Gastrocnemius medialis (tissue), 4 donors: ENCODE measurements at regions not wholly inside any gene's neighbourhood (a gene's known extent, or its start where the extent isn't known, plus 50 kb on each side); places are given as distances from the start of the nearest gene placed in this dataset.

Experiments
- ATAC-seq, 2 donors: fragments of 150-250 bp; one replicate each; pipeline ENCODE4 v1.9.1; 2016
- DNase-seq, 2 donors: peaks; one replicate each; pipeline ENCODE4 v3.0.0-alpha.2; 2019
- H3K27ac ChIP-seq, 4 donors: fragments of 200-600 bp; sonication (generic); 1 replicate in 1 of 4; 2 replicates in 3 of 4; pipeline ENCODE4 v1.5.1; 2016 to 2018; ENCODE audit warnings: mild to moderate bottlenecking in 2 of 4, moderate library complexity in 1 of 4
- H3K27me3 ChIP-seq, 3 donors: fragments of 200-600 bp; sonication (generic) in 2 of 3; 1 replicate in 1 of 3; 2 replicates in 2 of 3; pipeline versions ENCODE4 v1.5.1 to v1.6.0; 2016 to 2019; ENCODE audit warnings: mild to moderate bottlenecking in 1 of 3, moderate library complexity in 1 of 3
- H3K36me3 ChIP-seq, 2 donors: fragments of 200-600 bp; sonication (generic) in 1 of 2; one replicate each; pipeline ENCODE4 v1.5.1; 2017 to 2018
- H3K4me1 ChIP-seq, 2 donors: fragments of 200-600 bp; sonication (generic) in 1 of 2; one replicate each; pipeline ENCODE4 v1.5.1; 2016 to 2017; ENCODE audit warnings: mild to moderate bottlenecking in 2 of 2
- H3K4me3 ChIP-seq, 4 donors: fragments of 200-600 bp; sonication (generic) in 3 of 4; 1 replicate in 1 of 4; 2 replicates in 3 of 4; pipeline ENCODE4 v1.5.1; 2016 to 2019; ENCODE audit warnings: mild to moderate bottlenecking in 2 of 4
- H3K9me3 ChIP-seq, 3 donors: fragments of 200-600 bp; sonication (generic) in 2 of 3; 1 replicate in 1 of 3; 2 replicates in 2 of 3; pipeline ENCODE4 v1.5.1; 2016 to 2019
- CTCF ChIP-seq, 5 experiments: fragments of 450-650 bp in 3 of 5; fragments of 200-600 bp in 2 of 5; sonication (generic) in 2 of 5; IDR thresholded peaks in 4 of 5; conservative IDR thresholded peaks in 1 of 5; 1 replicate in 4 of 5; 2 replicates in 1 of 5; pipeline ENCODE4 v1.5.1; 2016 to 2019; ENCODE audit warnings: antibody characterized with exemption in 5 of 5, mild to moderate bottlenecking in 3 of 5, moderate library complexity in 3 of 5
- POLR2A ChIP-seq, 2 donors: fragments of 450-650 bp; IDR thresholded peaks; one replicate each; pipeline ENCODE4 v1.6.1; 2017; ENCODE audit warnings: antibody characterized with exemption in 2 of 2, mild to moderate bottlenecking in 2 of 2, moderate library complexity in 2 of 2
- in situ Hi-C, 4 donors: fragments of 200-750 bp; cut with MboI; loops; one replicate each; pipeline versions ENCODE4 v1.15.0 to v1.8.0; 2017; ENCODE audit warnings: low sequenced_read_pairs in 4 of 4
- intact Hi-C: fragments of 100-400 bp; cut with DNase I; formaldehyde crosslinking; loops from one replicate; pipeline ENCODE4 v1.15.1; 2023; ENCODE audit warnings: low total_unique reads

GRCh38 chr17:71118039-71118438, 948.7 kb downstream of the KCNJ2 start:
- ATAC-seq = no peak
- H3K4me3 ChIP-seq = no peak overlapping the region
- no peaks in the 10 kb centered on the region for H3K4me1 ChIP-seq
- DNase-seq = no peak
- H3K36me3 ChIP-seq = no peaks in the 10 kb centered on the region
- H3K27ac ChIP-seq = no peak overlapping the region
- H3K9me3 ChIP-seq = no peaks in the 10 kb centered on the region
- H3K27me3 ChIP-seq = no peaks in the 10 kb centered on the region
- in situ Hi-C loops = loop anchor here in 1 of 4 donors (25.0 kb wide), 2 partner anchors 319 to 1419 kb away; no protein-coding TSS in a partner anchor
- TF ChIP-seq CTCF (IDR thresholded peaks at IDR 0.05 in 4 of 5, conservative IDR thresholded peaks at IDR 0.05 in 1 of 5) = peak in 2 of 5 experiments; percentile 24 to 34
- TF ChIP-seq POLR2A (IDR thresholded peaks at IDR 0.05) = no peak
- intact Hi-C loops = loop anchor here (1.0 kb wide), 1 partner anchor 1422 kb away; no protein-coding TSS in a partner anchor

DNA sequence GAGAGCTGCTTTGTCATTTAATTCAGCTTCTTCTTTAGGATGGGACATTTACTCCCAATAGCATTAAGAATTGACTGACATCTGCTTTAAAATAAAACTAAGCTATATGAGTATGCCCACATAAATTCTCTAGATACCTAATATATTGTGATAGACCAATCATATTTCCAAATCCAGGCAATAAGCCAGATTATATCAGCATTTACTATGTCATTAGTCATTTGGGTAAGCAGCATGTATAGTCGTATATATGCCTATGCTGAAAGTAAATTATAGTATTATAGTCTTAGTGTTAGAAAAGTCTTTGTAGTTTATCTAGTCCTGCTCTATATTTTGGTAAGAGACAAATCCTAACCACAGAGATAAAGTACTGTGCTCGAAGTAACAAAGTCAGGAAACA, 958.1 kb downstream of the KCNJ2 start:
- Histone ChIP-seq H3K36me3 (no peaks in the 10 kb centered on the region), H3K4me1 (no peaks in the 10 kb centered on the region), H3K4me3 (no peak overlapping the region), H3K27ac (no peak overlapping the region), H3K27me3 (no peaks in the 10 kb centered on the region), H3K9me3 (no peaks in the 10 kb centered on the region)
- intact Hi-C loops (no loop called here), in situ Hi-C loops (loop anchor here in 1 of 4 donors (25.0 kb wide), 1 partner anchor 90 kb away; no protein-coding TSS in a partner anchor)
- no peak for DNase-seq
- TF ChIP-seq CTCF (IDR thresholded peaks at IDR 0.05 in 4 of 5, conservative IDR thresholded peaks at IDR 0.05 in 1 of 5) (no peak), POLR2A (IDR thresholded peaks at IDR 0.05) (no peak)
- ATAC-seq = no peak

DNA sequence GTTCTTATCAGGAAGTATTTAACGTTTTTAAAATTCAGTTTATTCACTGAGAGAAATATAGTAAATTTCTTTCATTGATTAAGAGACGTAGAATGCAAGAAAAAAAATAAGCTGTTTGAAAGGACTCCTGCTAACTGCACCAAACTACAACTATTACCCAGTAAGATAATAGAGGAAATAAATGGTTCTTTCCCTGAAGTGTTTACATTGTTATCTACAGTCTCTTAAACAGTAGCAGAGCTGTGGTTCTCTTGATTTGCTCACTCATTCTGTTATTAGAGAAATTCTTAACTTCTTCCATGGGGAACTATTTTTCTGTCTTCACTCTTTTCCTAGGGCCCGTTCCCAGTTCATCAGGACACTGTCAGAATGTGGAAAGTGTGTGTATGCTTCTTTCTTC, 973.0 kb downstream of the KCNJ2 start:
- Histone ChIP-seq H3K27ac (no peak overlapping the region), H3K4me3 (no peak overlapping the region), H3K4me1 (peaks cover 0 to 4% of the 10 kb centered on the region in 2 donors), H3K27me3 (no peaks in the 10 kb centered on the region), H3K9me3 (no peaks in the 10 kb centered on the region), H3K36me3 (no peaks in the 10 kb centered on the region)
- no peak for DNase-seq
- TF ChIP-seq CTCF (IDR thresholded peaks at IDR 0.05 in 4 of 5, conservative IDR thresholded peaks at IDR 0.05 in 1 of 5) (no peak), POLR2A (IDR thresholded peaks at IDR 0.05) (no peak)
- in situ Hi-C loops (loop anchor here in 1 of 4 donors (25.0 kb wide), 1 partner anchor 105 kb away; no protein-coding TSS in a partner anchor), intact Hi-C loops (no loop called here)
- ATAC-seq = no peak

- ATAC-seq = no peak
- no peak overlapping the region for H3K27ac ChIP-seq
- no peaks in the 10 kb centered on the region for H3K27me3 ChIP-seq
- in situ Hi-C loops = loop anchor here in 1 of 4 donors (25.0 kb wide), 1 partner anchor 108 kb away; no protein-coding TSS in a partner anchor
- H3K9me3 ChIP-seq = no peaks in the 10 kb centered on the region
- H3K4me1 ChIP-seq = peaks cover 5 to 10% of the 10 kb centered on the region in 2 donors
- H3K36me3 ChIP-seq = no peaks in the 10 kb centered on the region
- no peak overlapping the region for H3K4me3 ChIP-seq
- DNase-seq = no peak
- intact Hi-C loops = no loop called here
- TF ChIP-seq CTCF (IDR thresholded peaks at IDR 0.05 in 4 of 5, conservative IDR thresholded peaks at IDR 0.05 in 1 of 5) (no peak), POLR2A (IDR thresholded peaks at IDR 0.05) (no peak)
These were observed 975.3 kb upstream of the SOX9 start for GRCh38 chr17:71145486-71145885.

DNA sequence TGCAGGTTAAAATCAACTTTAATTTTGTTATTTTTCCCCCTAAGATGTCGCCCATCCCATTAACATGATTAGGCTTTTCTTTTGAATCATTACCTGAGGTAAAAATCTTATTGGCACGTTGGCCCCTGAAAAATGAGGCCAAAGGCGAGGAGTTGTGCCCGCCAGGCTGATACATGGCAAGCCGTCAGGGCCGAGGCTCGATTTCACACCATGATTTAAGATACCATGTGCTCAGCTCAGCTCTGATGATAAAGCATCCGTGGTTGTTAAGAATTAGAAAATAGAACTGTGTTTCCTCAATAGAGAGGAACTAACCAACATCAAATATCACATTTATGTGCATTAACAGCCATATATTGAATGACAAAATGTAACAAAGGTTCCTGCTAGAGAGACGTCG, 972.9 kb upstream of the SOX9 start:
- H3K27ac ChIP-seq = no peak overlapping the region

More for the DNA sequence above, 972.9 kb upstream of the SOX9 start:
- TF ChIP-seq POLR2A (IDR thresholded peaks at IDR 0.05) = no peak
- DNase-seq (no peak), ATAC-seq (peak in 1 of 2 donors; percentile 41)
- H3K9me3 ChIP-seq = no peaks in the 10 kb centered on the region
- H3K4me3 ChIP-seq = no peak overlapping the region
- no peaks in the 10 kb centered on the region for H3K27me3 ChIP-seq
- H3K4me1 ChIP-seq = peaks cover 5 to 10% of the 10 kb centered on the region in 2 donors
- intact Hi-C loops = no loop called here
- in situ Hi-C loops = loop anchor here in 1 of 4 donors (25.0 kb wide), 1 partner anchor 111 kb away; no protein-coding TSS in a partner anchor
- no peaks in the 10 kb centered on the region for H3K36me3 ChIP-seq
